Endodermal cell (in vitro differentiated cells): ENCODE measurements at regions not wholly inside any gene's neighbourhood (a gene's known extent, or its start where the extent isn't known, plus 50 kb on each side); places are given as distances from the start of the nearest gene placed in this dataset.

ENCODE experiments used
- DNase-seq: peaks from one replicate; pipeline ENCODE4 v3.0.0-alpha.2; 2017
- H3K27ac ChIP-seq: 2 replicates; pipeline ENCODE4 v1.5.1; 2013; ENCODE audit warnings: mild to moderate bottlenecking, low read depth, low read length, moderate library complexity
- H3K27me3 ChIP-seq: 2 replicates; pipeline ENCODE4 v1.6.1; 2013; ENCODE audit warnings: mild to moderate bottlenecking, low read length, moderate library complexity; ENCODE audit not compliant: insufficient read depth, control insufficient read depth, poor library complexity, severe bottlenecking
- H3K36me3 ChIP-seq: 2 replicates; pipeline ENCODE4 v1.7.0; 2013; ENCODE audit warnings: mild to moderate bottlenecking, low read length, moderate library complexity; ENCODE audit not compliant: control insufficient read depth, insufficient read depth
- H3K4me1 ChIP-seq: one replicate; pipeline ENCODE4 v1.7.0; 2013; ENCODE audit warnings: low read length; ENCODE audit not compliant: control insufficient read depth, insufficient read depth
- H3K4me3 ChIP-seq: 2 replicates; pipeline ENCODE4 v1.5.1; 2013; ENCODE audit warnings: mild to moderate bottlenecking, low read length, moderate library complexity
- H3K9ac ChIP-seq: 2 replicates; pipeline ENCODE4 v1.6.1; 2013; ENCODE audit warnings: mild to moderate bottlenecking, low read length, moderate library complexity; ENCODE audit not compliant: poor library complexity, severe bottlenecking; ENCODE audit errors: extremely low read depth
- H3K9me3 ChIP-seq: 2 replicates; pipeline ENCODE4 v1.6.1; 2013; ENCODE audit warnings: mild to moderate bottlenecking, low read length, moderate library complexity; ENCODE audit not compliant: control insufficient read depth
- H3K27ac Mint-ChIP-seq: 2 replicates; pipeline ENCODE4 v1.8.0; 2020; ENCODE audit warnings: mixed read lengths
- H3K27me3 Mint-ChIP-seq: 2 replicates; pipeline ENCODE4 v1.8.0; 2021; ENCODE audit warnings: mild to moderate bottlenecking, mixed read lengths; ENCODE audit not compliant: insufficient read depth
- H3K36me3 Mint-ChIP-seq: 2 replicates; pipeline ENCODE4 v1.8.0; 2020; ENCODE audit warnings: low read depth, mixed read lengths
- H3K4me1 Mint-ChIP-seq: 2 replicates; pipeline ENCODE4 v1.8.0; 2020; ENCODE audit warnings: mixed read lengths
- H3K4me3 Mint-ChIP-seq: 2 replicates; pipeline ENCODE4 v1.8.0; 2020; ENCODE audit warnings: mild to moderate bottlenecking, moderate library complexity, mixed read lengths
- H3K9me3 Mint-ChIP-seq: 2 replicates; pipeline ENCODE4 v1.8.0; 2020; ENCODE audit warnings: mild to moderate bottlenecking, mixed read lengths
- WGBS, 2 experiments: methylation state at CpG; one replicate each; pipeline versions ENCODE4 v1.1.5 to v1.1.7; 2013; ENCODE audit warnings: missing lambda C conversion rate in 2 of 2, mixed read lengths in 1 of 2; ENCODE audit not compliant: insufficient coverage in 1 of 2, insufficient read length in 1 of 2; 5-methylcytosine and 5-hydroxymethylcytosine counted together
- TF ChIP-seq, protein P1 (sequence below): fragments of 200-600 bp; sonication (generic); conservative IDR thresholded peaks from 2 replicates; pipeline ENCODE4 v1.5.0; 2021; ENCODE audit warnings: antibody characterized with exemption, mild to moderate bottlenecking

GRCh38 chr2:126978333-126978732 is 79.6 kb downstream of the TEX51 start:
- Mint-ChIP-seq H3K4me1 (peaks cover 4% of the 10 kb centered on the region), H3K9me3 (no peaks in the 10 kb centered on the region), H3K27me3 (peaks cover 7% of the 10 kb centered on the region), H3K4me3 (no peak overlapping the region), H3K27ac (no peak overlapping the region), H3K36me3 (no peaks in the 10 kb centered on the region)
- Histone ChIP-seq H3K27ac (no peak overlapping the region), H3K9ac (no peak overlapping the region), H3K36me3 (no peaks in the 10 kb centered on the region), H3K27me3 (no peaks in the 10 kb centered on the region), H3K4me1 (no peaks in the 10 kb centered on the region), H3K9me3 (no peaks in the 10 kb centered on the region), H3K4me3 (no peak overlapping the region)
- TF ChIP-seq, protein P1, sequence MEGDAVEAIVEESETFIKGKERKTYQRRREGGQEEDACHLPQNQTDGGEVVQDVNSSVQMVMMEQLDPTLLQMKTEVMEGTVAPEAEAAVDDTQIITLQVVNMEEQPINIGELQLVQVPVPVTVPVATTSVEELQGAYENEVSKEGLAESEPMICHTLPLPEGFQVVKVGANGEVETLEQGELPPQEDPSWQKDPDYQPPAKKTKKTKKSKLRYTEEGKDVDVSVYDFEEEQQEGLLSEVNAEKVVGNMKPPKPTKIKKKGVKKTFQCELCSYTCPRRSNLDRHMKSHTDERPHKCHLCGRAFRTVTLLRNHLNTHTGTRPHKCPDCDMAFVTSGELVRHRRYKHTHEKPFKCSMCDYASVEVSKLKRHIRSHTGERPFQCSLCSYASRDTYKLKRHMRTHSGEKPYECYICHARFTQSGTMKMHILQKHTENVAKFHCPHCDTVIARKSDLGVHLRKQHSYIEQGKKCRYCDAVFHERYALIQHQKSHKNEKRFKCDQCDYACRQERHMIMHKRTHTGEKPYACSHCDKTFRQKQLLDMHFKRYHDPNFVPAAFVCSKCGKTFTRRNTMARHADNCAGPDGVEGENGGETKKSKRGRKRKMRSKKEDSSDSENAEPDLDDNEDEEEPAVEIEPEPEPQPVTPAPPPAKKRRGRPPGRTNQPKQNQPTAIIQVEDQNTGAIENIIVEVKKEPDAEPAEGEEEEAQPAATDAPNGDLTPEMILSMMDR = no peak
- no peak for DNase-seq
- 94 to 96% methylated on average over 4 of the region's 4 CpGs for WGBS, 2 experiments

- Histone ChIP-seq H3K4me1 (no peaks in the 10 kb centered on the region), H3K36me3 (no peaks in the 10 kb centered on the region), H3K9me3 (no peaks in the 10 kb centered on the region), H3K27ac (no peak overlapping the region), H3K4me3 (no peak overlapping the region), H3K9ac (no peak overlapping the region), H3K27me3 (no peaks in the 10 kb centered on the region)
- H3K36me3 Mint-ChIP-seq = no peaks in the 10 kb centered on the region
- peaks cover 4% of the 10 kb centered on the region for H3K27me3 Mint-ChIP-seq
- H3K27ac Mint-ChIP-seq = no peak overlapping the region
- H3K4me3 Mint-ChIP-seq = no peak overlapping the region
- no peaks in the 10 kb centered on the region for H3K9me3 Mint-ChIP-seq
- TF ChIP-seq, protein P1 = no peak
- 87 to 94% methylated on average over 2 to 7 of the region's 7 CpGs for WGBS, 2 experiments
- no peak for DNase-seq
- peaks cover 4% of the 10 kb centered on the region for H3K4me1 Mint-ChIP-seq
Observed at GRCh38 chr2:126979039-126980003, 80.6 kb downstream of the TEX51 start.

GRCh38 chr2:126981476-126981875 is 82.8 kb downstream of the TEX51 start:
- H3K27me3 ChIP-seq = no peaks in the 10 kb centered on the region
- no peak overlapping the region for H3K27ac ChIP-seq
- WGBS, 2 experiments = 94% methylated on average over 3 to 6 of the region's 6 CpGs
- no peak overlapping the region for H3K9ac ChIP-seq
- no peaks in the 10 kb centered on the region for H3K4me1 Mint-ChIP-seq
- no peaks in the 10 kb centered on the region for H3K36me3 Mint-ChIP-seq
- peaks cover 4% of the 10 kb centered on the region for H3K27me3 Mint-ChIP-seq
- H3K4me3 ChIP-seq = no peak overlapping the region
- H3K27ac Mint-ChIP-seq = no peak overlapping the region
- DNase-seq = no peak
- no peaks in the 10 kb centered on the region for H3K36me3 ChIP-seq
- H3K4me1 ChIP-seq = no peaks in the 10 kb centered on the region
- H3K4me3 Mint-ChIP-seq = no peak overlapping the region
- TF ChIP-seq, protein P1 = no peak
- H3K9me3 ChIP-seq = no peaks in the 10 kb centered on the region
- peaks cover 2% of the 10 kb centered on the region for H3K9me3 Mint-ChIP-seq
